ENCODE measurements at regions not wholly inside any gene's neighbourhood (a gene's known extent, or its start where the extent isn't known, plus 50 kb on each side); places are given as distances from the start of the nearest gene placed in this dataset.

- DNase-seq (ENCODE audit: low read depth in 1 of 2, low spot score in 1 of 2), result no peak
- no peak overlapping the region for H3K4me3 ChIP-seq (replicated peaks; ENCODE audit: insufficient read depth, low read length)
- no peak overlapping the region for H3K27ac ChIP-seq (replicated peaks)
- TF ChIP-seq SPI1 (IDR thresholded peaks at IDR 0.05; ENCODE audit: borderline replicate concordance, low read depth), result no peak
- no peak for TF ChIP-seq REST (IDR thresholded peaks at IDR 0.05; ENCODE audit: insufficient replicate concordance, low read depth)
- no peak for TF ChIP-seq POLR2AphosphoS5 (IDR thresholded peaks at IDR 0.05; ENCODE audit: low read depth)
- no peak for TF ChIP-seq CTCF (IDR thresholded peaks at IDR 0.05; ENCODE audit: insufficient read depth, low read length)
- H3K27me3 ChIP-seq (ENCODE audit: insufficient read depth, poor library complexity, severe bottlenecking), result no peaks in the 10 kb centered on the region
Observed at GRCh38 chr18:51807336-51807735, 532.7 kb upstream of the DCC start.

- DNase-seq (ENCODE audit: low read depth in 1 of 2, low spot score in 1 of 2), result no peak
- no peak overlapping the region for H3K27ac ChIP-seq (replicated peaks)
Observed at GRCh38 chr18:51811883-51812282, 528.1 kb upstream of the DCC start.

GRCh38 chr18:51813740-51814139 is 526.3 kb upstream of the DCC start:
- H3K4me3 ChIP-seq (replicated peaks; ENCODE audit: insufficient read depth, low read length), result no peak overlapping the region
- no peak overlapping the region for H3K27ac ChIP-seq (replicated peaks)
- H3K27me3 ChIP-seq (ENCODE audit: insufficient read depth, poor library complexity, severe bottlenecking), result no peaks in the 10 kb centered on the region
- TF ChIP-seq POLR2AphosphoS5 (IDR thresholded peaks at IDR 0.05; ENCODE audit: low read depth) (no peak), SPI1 (IDR thresholded peaks at IDR 0.05; ENCODE audit: borderline replicate concordance, low read depth) (no peak), GABPA (IDR thresholded peaks at IDR 0.05; ENCODE audit: low read depth) (no peak), CTCF (IDR thresholded peaks at IDR 0.05; ENCODE audit: insufficient read depth, low read length) (no peak), REST (IDR thresholded peaks at IDR 0.05; ENCODE audit: insufficient replicate concordance, low read depth) (no peak)
- DNase-seq (ENCODE audit: low read depth in 1 of 2, low spot score in 1 of 2), result no peak

More at GRCh38 chr18:51811883-51812282, 528.1 kb upstream of the DCC start:
- no peaks in the 10 kb centered on the region for H3K27me3 ChIP-seq (ENCODE audit: insufficient read depth, poor library complexity, severe bottlenecking)
- H3K4me3 ChIP-seq (replicated peaks; ENCODE audit: insufficient read depth, low read length), result no peak overlapping the region
- TF ChIP-seq GABPA (IDR thresholded peaks at IDR 0.05; ENCODE audit: low read depth) (no peak), SPI1 (IDR thresholded peaks at IDR 0.05; ENCODE audit: borderline replicate concordance, low read depth) (no peak), CTCF (IDR thresholded peaks at IDR 0.05; ENCODE audit: insufficient read depth, low read length) (no peak), REST (IDR thresholded peaks at IDR 0.05; ENCODE audit: insufficient replicate concordance, low read depth) (no peak), POLR2AphosphoS5 (IDR thresholded peaks at IDR 0.05; ENCODE audit: low read depth) (no peak)

Measured in HL-60 (cell line).